Transverse colon (tissue), 4 donors: ENCODE measurements at regions not wholly inside any gene's neighbourhood (a gene's known extent, or its start where the extent isn't known, plus 50 kb on each side); places are given as distances from the start of the nearest gene placed in this dataset.

Source experiments
- DNase-seq: peaks from one replicate; pipeline ENCODE4 v3.0.0-alpha.2; 2019
- H3K27ac ChIP-seq, 4 donors: fragments of 200-600 bp; sonication (generic); 2 replicates each; pipeline ENCODE4 v1.5.1; 2016 to 2018; ENCODE audit warnings: inconsistent platforms in 4 of 4
- H3K27me3 ChIP-seq: fragments of 200-600 bp; sonication (generic); 2 replicates; pipeline ENCODE4 v1.5.1; 2017; ENCODE audit warnings: inconsistent platforms
- H3K36me3 ChIP-seq, 4 donors: fragments of 200-600 bp; sonication (generic); 2 replicates each; pipeline ENCODE4 v1.5.1; 2017 to 2019; ENCODE audit warnings: inconsistent platforms in 4 of 4
- H3K4me1 ChIP-seq, 4 donors: fragments of 200-600 bp; sonication (generic); 2 replicates each; pipeline ENCODE4 v1.5.1; 2017 to 2020; ENCODE audit warnings: inconsistent platforms in 4 of 4
- H3K4me3 ChIP-seq, 4 donors: fragments of 200-600 bp; sonication (generic); 1 replicate in 1 of 4; 2 replicates in 3 of 4; pipeline versions ENCODE4 v1.5.1 to v1.6.1; 2017 to 2019; ENCODE audit warnings: inconsistent platforms in 4 of 4
- H3K9me3 ChIP-seq, 2 donors: fragments of 200-600 bp; sonication (generic); 2 replicates each; pipeline ENCODE4 v1.5.1; 2017 to 2019; ENCODE audit warnings: inconsistent platforms in 2 of 2
- CTCF ChIP-seq, 5 experiments: fragments of 200-600 bp in 3 of 5; fragments of 450-650 bp in 2 of 5; sonication (generic) in 3 of 5; IDR thresholded peaks; 1 replicate in 2 of 5; 2 replicates in 3 of 5; pipeline ENCODE4 v1.5.1; 2016 to 2017; ENCODE audit warnings: antibody characterized with exemption in 5 of 5, inconsistent platforms in 3 of 5, mild to moderate bottlenecking in 2 of 5, moderate library complexity in 1 of 5
- EP300 ChIP-seq: sonication (generic); formaldehyde crosslinking; IDR thresholded peaks from one replicate; pipeline ENCODE4 v1.6.1; 2017; ENCODE audit warnings: antibody characterized with exemption, low read depth
- POLR2A ChIP-seq: fragments of 450-650 bp; IDR thresholded peaks from one replicate; pipeline ENCODE4 v1.6.1; 2016; ENCODE audit warnings: antibody characterized with exemption, mild to moderate bottlenecking, moderate library complexity
- POLR2AphosphoS5 ChIP-seq, 3 donors: sonication (generic); formaldehyde crosslinking; IDR thresholded peaks; one replicate each; pipeline ENCODE4 v1.6.1; 2016; ENCODE audit warnings: antibody characterized with exemption in 3 of 3
- WGBS, 2 donors: methylation state at CpG; one replicate each; pipeline ENCODE4 v1.1.5; 2018; ENCODE audit warnings: low coverage in 1 of 2; 5-methylcytosine and 5-hydroxymethylcytosine counted together
- in situ Hi-C, 4 donors: fragments of 200-750 bp; cut with MboI; loops; one replicate each; pipeline versions ENCODE4 v1.15.0 to v1.15.1; 2017; ENCODE audit warnings: low sequenced_read_pairs in 3 of 4, low pct_ligation_motif_present in 1 of 4, low pct_unique_long_range_greater_than_20kb in 1 of 4
- intact Hi-C: fragments of 100-400 bp; cut with DNase I; formaldehyde crosslinking; loops from one replicate; pipeline ENCODE4 v1.15.1; 2023; ENCODE audit warnings: low total_unique reads

GRCh38 chr9:73643379-73644013, 491.8 kb downstream of the ANXA1 start:
- in situ Hi-C loops: no loop called here
- 59% methylated on average over 7 of the region's 7 CpGs for WGBS, 2 donors
- Histone ChIP-seq H3K4me1 (no peaks in the 10 kb centered on the region), H3K27ac (no peak overlapping the region), H3K36me3 (no peaks in the 10 kb centered on the region), H3K27me3 (no peaks in the 10 kb centered on the region), H3K4me3 (no peak overlapping the region), H3K9me3 (no peaks in the 10 kb centered on the region)
- no peak for DNase-seq
- intact Hi-C loops: no loop called here
- TF ChIP-seq CTCF (IDR thresholded peaks at IDR 0.05) (no peak), POLR2AphosphoS5 (IDR thresholded peaks at IDR 0.05) (no peak), EP300 (no peak), POLR2A (no peak)

GRCh38 chr9:73647560-73647959, 495.9 kb downstream of the ANXA1 start:
- Histone ChIP-seq H3K4me1 (no peaks in the 10 kb centered on the region), H3K27me3 (no peaks in the 10 kb centered on the region), H3K9me3 (no peaks in the 10 kb centered on the region), H3K4me3 (no peak overlapping the region), H3K27ac (no peak overlapping the region), H3K36me3 (no peaks in the 10 kb centered on the region)
- intact Hi-C loops: no loop called here
- 88 to 89% methylated on average over 6 to 13 of the region's 13 CpGs for WGBS, 2 donors
- TF ChIP-seq POLR2AphosphoS5 (IDR thresholded peaks at IDR 0.05): no peak
- TF ChIP-seq POLR2A: no peak
- no peak for TF ChIP-seq CTCF (IDR thresholded peaks at IDR 0.05)
- TF ChIP-seq EP300: no peak
- in situ Hi-C loops: no loop called here
- DNase-seq: no peak

GRCh38 chr9:73649552-73649951, 497.9 kb downstream of the ANXA1 start:
- no peak for DNase-seq
- in situ Hi-C loops: no loop called here

GRCh38 chr9:73655363-73655762, 503.7 kb downstream of the ANXA1 start:
- Histone ChIP-seq H3K4me3 (no peak overlapping the region), H3K36me3 (no peaks in the 10 kb centered on the region), H3K27me3 (no peaks in the 10 kb centered on the region), H3K4me1 (no peaks in the 10 kb centered on the region), H3K27ac (no peak overlapping the region), H3K9me3 (no peaks in the 10 kb centered on the region)
- no peak for TF ChIP-seq POLR2AphosphoS5 (IDR thresholded peaks at IDR 0.05)
- TF ChIP-seq POLR2A: no peak
- TF ChIP-seq EP300: no peak
- TF ChIP-seq CTCF (IDR thresholded peaks at IDR 0.05): no peak
- in situ Hi-C loops: no loop called here
- no peak for DNase-seq
- 80 to 81% methylated on average over 1 of the region's 1 CpG for WGBS, 2 donors
- intact Hi-C loops: no loop called here

More at GRCh38 chr9:73649552-73649951, 497.9 kb downstream of the ANXA1 start:
- TF ChIP-seq POLR2AphosphoS5 (IDR thresholded peaks at IDR 0.05) (no peak), EP300 (no peak), POLR2A (no peak), CTCF (IDR thresholded peaks at IDR 0.05) (no peak)
- H3K4me1 ChIP-seq: no peaks in the 10 kb centered on the region
- no peaks in the 10 kb centered on the region for H3K9me3 ChIP-seq
- H3K36me3 ChIP-seq: no peaks in the 10 kb centered on the region
- WGBS, 2 donors: 94 to 98% methylated on average over 6 to 10 of the region's 10 CpGs
- H3K27me3 ChIP-seq: no peaks in the 10 kb centered on the region
- no peak overlapping the region for H3K4me3 ChIP-seq
- intact Hi-C loops: no loop called here
- no peak overlapping the region for H3K27ac ChIP-seq
